GM12872 (cell line): ENCODE measurements at regions not wholly inside any gene's neighbourhood (a gene's known extent, or its start where the extent isn't known, plus 50 kb on each side); places are given as distances from the start of the nearest gene placed in this dataset.

Experiments
- TF ChIP-seq, protein P1 (sequence below): IDR thresholded peaks from 3 replicates; pipeline ENCODE4 v1.5.1; 2011; ENCODE audit warnings: low read depth, mild to moderate bottlenecking, low read length, moderate library complexity; ENCODE audit not compliant: insufficient read depth

DNA sequence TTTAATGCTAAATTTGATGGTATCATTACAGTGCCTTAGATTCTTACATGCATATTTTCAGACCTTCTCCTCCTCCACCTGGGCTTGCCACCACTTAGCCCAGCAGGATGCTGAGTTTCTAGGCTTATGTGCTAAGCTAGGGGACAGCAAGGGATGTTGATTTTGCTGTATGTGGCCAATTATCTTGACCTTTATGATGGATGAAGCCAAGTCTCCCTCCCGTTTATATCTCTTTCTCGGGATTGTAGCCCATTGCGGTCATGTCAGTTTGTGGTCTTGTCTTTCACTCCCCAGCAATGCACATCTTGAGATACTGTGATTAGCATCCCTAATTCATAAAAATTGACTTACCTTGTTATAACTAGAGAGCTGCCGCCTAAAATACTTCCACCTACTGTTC is 278.7 kb upstream of the SOX2 start:
- TF ChIP-seq, protein P1, sequence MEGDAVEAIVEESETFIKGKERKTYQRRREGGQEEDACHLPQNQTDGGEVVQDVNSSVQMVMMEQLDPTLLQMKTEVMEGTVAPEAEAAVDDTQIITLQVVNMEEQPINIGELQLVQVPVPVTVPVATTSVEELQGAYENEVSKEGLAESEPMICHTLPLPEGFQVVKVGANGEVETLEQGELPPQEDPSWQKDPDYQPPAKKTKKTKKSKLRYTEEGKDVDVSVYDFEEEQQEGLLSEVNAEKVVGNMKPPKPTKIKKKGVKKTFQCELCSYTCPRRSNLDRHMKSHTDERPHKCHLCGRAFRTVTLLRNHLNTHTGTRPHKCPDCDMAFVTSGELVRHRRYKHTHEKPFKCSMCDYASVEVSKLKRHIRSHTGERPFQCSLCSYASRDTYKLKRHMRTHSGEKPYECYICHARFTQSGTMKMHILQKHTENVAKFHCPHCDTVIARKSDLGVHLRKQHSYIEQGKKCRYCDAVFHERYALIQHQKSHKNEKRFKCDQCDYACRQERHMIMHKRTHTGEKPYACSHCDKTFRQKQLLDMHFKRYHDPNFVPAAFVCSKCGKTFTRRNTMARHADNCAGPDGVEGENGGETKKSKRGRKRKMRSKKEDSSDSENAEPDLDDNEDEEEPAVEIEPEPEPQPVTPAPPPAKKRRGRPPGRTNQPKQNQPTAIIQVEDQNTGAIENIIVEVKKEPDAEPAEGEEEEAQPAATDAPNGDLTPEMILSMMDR: no peak

DNA sequence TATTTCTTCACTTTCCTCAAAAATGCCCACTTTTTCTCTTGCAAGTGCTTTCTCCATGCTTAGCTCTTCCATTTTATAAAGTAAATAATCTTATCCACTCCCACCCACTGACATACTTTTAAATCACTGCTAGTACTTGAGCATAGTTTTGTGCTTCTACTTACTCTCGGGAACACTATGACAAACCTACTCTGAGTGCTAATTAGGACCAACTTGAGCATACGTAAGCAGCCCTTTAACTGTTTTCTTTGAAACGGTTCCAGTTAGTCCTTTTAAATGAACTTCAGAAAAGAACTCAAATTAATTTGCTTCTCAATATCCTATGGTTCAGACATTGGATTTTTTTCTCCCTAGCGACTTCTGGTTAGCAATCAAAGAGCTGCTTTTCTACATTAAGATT is 280.0 kb upstream of the SOX2 start:
- TF ChIP-seq, protein P1: no peak

DNA sequence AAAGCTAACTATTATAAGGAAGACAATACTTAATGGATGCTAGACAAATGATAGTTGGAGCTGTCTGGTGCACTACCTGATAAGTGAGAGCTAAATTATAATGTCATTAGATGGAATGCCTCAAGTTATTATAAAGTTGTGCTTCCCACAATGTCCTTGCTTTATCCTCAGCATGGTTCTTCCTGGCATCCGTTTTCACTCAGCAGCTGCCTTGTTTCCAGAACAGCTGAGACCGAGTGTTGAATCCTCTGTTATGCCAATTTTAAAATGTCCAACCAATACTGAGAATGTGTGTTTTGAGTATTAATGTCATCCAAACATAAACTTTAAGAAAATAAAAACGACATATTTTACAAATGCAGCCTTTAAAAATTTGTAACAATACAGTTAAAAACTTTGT is 286.7 kb upstream of the SOX2 start:
- TF ChIP-seq, protein P1: no peak

DNA sequence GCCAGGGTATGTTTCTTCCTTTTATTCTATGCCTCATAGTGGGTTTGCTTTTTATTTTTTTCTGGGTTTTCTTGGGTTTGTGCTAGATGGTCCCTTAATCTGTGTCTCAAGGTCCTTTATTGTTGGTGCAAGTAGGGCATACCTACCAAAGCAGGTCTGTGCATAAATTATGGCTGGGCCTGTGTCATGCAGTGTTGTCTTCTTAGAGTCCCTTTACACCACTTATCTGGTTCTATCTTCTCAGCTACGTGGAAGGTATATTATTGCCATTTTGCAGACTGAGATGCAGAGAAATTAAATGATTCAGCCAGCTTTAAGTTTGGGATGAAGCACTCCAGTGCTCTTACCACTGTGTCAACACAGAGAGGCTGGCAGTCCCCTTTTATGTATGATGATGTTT is 293.5 kb upstream of the SOX2 start:
- TF ChIP-seq, protein P1: no peak

DNA sequence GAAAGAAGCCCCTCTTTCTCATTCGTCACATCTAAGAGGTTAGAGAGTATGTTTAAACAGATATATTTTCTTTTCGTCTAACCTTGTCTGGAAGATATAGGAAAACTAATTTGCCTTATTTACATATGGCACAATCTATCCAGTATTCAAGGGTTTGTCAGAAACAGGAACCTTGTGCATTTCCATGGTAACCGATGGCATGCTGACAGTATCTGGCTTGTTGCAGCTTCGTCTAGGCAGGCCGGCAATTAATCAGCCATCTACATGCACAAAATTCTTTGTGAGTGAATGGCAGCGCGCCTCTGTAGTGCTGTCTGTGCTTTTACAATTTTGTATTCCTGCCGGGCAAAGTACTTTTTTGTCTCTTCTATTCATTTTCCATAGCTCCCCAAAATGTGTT is 294.0 kb upstream of the SOX2 start:
- TF ChIP-seq, protein P1: no peak

DNA sequence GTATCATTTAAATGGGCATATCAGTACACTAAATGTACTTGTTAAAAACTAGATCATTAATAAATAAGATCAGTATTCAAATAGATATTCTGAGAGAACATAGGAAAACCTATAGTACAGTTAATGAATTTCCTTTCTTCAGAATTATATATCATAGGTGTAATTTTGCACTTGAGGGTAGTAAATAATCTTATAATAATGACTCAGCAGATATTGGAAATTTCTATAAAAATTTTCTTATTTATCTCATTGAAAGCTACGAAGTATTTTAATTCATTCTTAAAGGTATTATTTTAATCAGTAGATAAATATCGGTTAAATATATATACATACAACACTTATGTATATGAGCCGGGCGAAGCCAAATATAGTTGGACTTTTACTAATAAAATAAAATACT is 300.9 kb upstream of the SOX2 start:
- TF ChIP-seq, protein P1: no peak

DNA sequence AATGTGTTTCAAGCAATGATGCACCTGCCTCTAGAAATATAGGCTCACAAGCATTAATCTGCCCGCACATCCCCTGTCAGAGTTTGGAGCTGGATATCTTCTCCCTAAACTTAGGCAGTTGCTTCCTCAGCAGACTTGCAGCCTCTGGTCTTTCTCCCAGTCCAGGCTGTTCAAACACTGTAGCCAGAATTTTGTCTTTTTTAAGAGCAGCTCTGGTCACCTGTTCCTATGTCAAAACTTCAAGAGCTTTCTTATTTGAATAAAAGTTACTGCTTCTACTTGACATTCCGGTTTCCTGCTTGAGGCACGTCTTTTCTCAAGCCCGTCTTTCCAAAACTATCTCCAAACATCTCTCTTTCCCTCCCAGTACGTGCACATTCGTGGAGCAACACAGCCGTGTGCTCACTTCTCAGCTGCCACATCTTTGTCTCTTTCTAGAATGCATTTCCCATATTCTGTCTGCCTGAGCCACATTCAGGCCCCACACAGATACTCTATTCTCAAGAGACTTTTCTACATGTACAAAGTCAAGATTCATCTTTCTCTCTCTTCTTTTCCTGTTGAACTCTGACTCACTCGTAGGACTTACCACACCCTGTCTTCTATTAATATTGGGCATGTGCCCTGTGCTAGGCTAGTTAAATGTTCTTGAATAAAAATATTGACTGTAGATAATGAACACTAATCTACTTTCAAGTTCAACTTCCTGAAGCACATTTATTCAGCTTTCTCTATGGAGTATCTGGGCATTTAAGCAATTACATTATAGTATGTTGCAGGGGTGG is 307.7 kb upstream of the SOX2 start:
- TF ChIP-seq, protein P1: no peak
